ENCODE measurements at regions not wholly inside any gene's neighbourhood (a gene's known extent, or its start where the extent isn't known, plus 50 kb on each side); places are given as distances from the start of the nearest gene placed in this dataset.

DNA sequence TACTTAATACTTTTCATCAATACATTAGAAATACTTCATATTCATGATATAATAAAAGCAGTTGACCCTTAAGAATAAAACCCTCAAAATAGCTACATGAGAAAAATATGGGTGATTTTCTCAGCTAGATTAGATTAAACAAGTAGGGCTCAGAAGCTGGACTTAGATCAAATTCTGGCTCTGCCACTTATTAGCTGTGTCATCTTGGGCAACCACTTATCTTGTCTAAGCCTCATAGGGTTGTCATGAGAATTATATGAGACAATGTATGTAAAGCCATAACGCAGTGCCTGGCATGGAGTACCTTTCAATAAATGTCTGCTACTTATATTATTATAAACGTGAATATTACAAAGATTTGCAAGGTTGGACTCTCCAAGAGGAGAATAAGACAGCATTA lies 84.3 kb upstream of the PGRMC2 start:
- Mint-ChIP-seq H3K27ac (no peak overlapping the region), H3K9me3 (peaks cover 40% of the 10 kb centered on the region), H3K4me1 (peaks cover 12% of the 10 kb centered on the region), H3K36me3 (ENCODE audit: low read depth) (peaks cover 30% of the 10 kb centered on the region), H3K27me3 (ENCODE audit: low read depth, poor library complexity) (no peaks in the 10 kb centered on the region), H3K4me3 (no peak overlapping the region)
- TF ChIP-seq, protein P1, sequence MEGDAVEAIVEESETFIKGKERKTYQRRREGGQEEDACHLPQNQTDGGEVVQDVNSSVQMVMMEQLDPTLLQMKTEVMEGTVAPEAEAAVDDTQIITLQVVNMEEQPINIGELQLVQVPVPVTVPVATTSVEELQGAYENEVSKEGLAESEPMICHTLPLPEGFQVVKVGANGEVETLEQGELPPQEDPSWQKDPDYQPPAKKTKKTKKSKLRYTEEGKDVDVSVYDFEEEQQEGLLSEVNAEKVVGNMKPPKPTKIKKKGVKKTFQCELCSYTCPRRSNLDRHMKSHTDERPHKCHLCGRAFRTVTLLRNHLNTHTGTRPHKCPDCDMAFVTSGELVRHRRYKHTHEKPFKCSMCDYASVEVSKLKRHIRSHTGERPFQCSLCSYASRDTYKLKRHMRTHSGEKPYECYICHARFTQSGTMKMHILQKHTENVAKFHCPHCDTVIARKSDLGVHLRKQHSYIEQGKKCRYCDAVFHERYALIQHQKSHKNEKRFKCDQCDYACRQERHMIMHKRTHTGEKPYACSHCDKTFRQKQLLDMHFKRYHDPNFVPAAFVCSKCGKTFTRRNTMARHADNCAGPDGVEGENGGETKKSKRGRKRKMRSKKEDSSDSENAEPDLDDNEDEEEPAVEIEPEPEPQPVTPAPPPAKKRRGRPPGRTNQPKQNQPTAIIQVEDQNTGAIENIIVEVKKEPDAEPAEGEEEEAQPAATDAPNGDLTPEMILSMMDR (IDR thresholded peaks at IDR 0.05) = no peak
- no peak for DNase-seq

DNA sequence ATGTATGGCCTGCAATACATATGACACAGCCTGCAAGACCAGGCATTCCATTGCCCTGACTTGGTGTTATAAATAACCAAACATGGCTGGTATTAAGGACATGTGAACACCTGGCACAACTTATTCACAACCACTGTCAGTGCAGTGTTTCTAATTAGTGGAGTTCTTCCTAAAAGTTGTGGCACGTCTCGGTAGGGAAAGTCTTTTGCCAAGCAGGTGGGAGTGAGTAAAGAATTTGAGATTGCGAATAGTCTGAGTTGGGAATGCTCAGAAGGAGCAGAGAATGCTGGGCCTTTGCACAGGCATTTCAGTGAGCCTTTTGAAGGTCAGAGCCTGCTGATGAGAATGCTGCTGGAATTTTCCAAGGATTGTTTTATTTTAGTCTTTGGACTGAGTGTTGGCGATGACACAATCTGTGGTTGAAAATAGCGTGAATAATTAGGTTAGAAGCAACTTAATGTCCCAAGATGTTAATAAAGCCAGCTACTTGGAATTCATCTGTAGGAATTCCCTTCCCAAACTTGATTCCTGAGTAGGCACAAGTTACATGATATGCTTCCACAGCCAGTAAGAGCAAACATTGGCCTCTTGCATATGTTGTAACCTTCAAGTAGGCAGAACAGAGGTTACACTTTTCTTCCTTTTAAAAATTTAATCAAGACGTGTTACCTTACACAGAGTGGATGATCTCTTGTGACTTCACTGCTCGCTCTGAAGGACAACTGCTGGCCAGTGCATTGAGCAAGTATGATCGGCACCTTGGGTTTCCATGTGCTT lies 83.6 kb upstream of the PGRMC2 start:
- no peak overlapping the region for H3K27ac Mint-ChIP-seq
- peaks cover 12% of the 10 kb centered on the region for H3K4me1 Mint-ChIP-seq
- no peak overlapping the region for H3K4me3 Mint-ChIP-seq
- H3K27me3 Mint-ChIP-seq (ENCODE audit: low read depth, poor library complexity) = no peaks in the 10 kb centered on the region
- DNase-seq = no peak
- peaks cover 24% of the 10 kb centered on the region for H3K36me3 Mint-ChIP-seq (ENCODE audit: low read depth)
- H3K9me3 Mint-ChIP-seq = peaks cover 33% of the 10 kb centered on the region
- TF ChIP-seq, protein P1 (IDR thresholded peaks at IDR 0.05) = no peak

DNA sequence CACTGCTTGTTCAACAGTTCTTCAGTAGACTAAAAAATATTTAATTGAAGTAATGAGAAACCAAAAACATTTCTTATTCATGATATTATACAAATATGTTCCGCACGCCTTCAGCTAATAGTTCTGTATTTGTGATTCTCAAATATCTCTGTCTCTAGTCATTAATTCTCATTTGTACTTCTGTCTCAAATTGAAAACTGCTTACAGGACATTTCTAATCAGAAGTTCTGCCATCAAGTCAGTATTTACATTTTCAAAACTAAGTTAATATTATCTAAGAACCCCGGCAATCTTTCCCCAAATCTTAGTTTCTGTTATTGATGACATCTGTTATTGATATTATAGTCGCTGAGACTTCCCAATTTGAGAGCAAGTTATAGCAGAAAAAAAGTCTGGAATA lies 78.6 kb upstream of the PGRMC2 start:
- Mint-ChIP-seq H3K9me3 (peaks cover 29% of the 10 kb centered on the region), H3K27me3 (ENCODE audit: low read depth, poor library complexity) (no peaks in the 10 kb centered on the region), H3K27ac (no peak overlapping the region), H3K36me3 (ENCODE audit: low read depth) (peaks cover 20% of the 10 kb centered on the region), H3K4me1 (no peaks in the 10 kb centered on the region), H3K4me3 (no peak overlapping the region)
- no peak for DNase-seq
- TF ChIP-seq, protein P1 (IDR thresholded peaks at IDR 0.05) = no peak

DNA sequence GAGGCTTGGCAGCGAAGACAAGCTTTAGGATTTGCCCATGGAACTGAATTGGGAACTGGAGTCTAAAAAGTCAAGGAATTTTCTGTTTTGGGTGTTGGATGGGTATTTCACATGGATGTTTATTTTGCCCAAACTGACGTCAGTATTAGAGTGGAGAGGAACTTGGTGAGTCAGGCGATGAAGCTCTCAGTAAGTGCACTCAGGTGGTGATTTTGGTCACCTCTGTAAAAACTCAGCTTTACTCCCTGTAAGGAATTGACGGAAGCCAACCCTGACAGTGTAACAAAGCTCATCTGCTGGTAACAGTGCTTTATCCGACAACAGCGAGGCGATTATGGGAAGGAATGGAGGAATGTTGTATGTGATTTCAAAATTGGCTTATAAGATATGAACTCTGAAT lies 77.0 kb upstream of the PGRMC2 start:
- Mint-ChIP-seq H3K9me3 (peaks cover 16% of the 10 kb centered on the region), H3K4me1 (no peaks in the 10 kb centered on the region), H3K27me3 (ENCODE audit: low read depth, poor library complexity) (no peaks in the 10 kb centered on the region), H3K27ac (no peak overlapping the region), H3K36me3 (ENCODE audit: low read depth) (peaks cover 9% of the 10 kb centered on the region), H3K4me3 (no peak overlapping the region)
- no peak for DNase-seq
- TF ChIP-seq, protein P1 (IDR thresholded peaks at IDR 0.05) = no peak

DNA sequence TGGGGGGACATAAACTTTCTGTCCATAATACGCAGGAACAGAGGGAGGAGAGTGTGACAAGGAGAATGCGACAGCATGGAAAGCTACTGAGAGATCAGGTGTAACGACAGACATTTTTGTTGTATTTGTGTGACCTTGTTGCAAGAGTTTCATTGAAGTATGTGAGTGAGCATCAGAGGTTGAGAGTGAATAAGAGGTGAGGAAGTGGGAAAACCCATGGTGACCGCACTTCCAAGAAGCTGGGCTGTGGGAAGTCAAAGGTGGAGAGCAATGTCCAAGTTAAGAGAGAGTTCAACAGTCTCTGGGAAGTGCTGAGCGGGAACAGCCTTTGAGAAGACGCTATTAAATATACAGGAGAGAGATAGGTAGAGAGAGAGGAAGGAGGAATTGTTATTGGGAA lies 76.4 kb upstream of the PGRMC2 start:
- H3K36me3 Mint-ChIP-seq (ENCODE audit: low read depth) = peaks cover 8% of the 10 kb centered on the region
- no peaks in the 10 kb centered on the region for H3K27me3 Mint-ChIP-seq (ENCODE audit: low read depth, poor library complexity)
- H3K27ac Mint-ChIP-seq = no peak overlapping the region
- no peak for DNase-seq
- H3K9me3 Mint-ChIP-seq = peaks cover 11% of the 10 kb centered on the region
- H3K4me3 Mint-ChIP-seq = no peak overlapping the region
- no peaks in the 10 kb centered on the region for H3K4me1 Mint-ChIP-seq
- TF ChIP-seq, protein P1 (IDR thresholded peaks at IDR 0.05) = no peak

DNA sequence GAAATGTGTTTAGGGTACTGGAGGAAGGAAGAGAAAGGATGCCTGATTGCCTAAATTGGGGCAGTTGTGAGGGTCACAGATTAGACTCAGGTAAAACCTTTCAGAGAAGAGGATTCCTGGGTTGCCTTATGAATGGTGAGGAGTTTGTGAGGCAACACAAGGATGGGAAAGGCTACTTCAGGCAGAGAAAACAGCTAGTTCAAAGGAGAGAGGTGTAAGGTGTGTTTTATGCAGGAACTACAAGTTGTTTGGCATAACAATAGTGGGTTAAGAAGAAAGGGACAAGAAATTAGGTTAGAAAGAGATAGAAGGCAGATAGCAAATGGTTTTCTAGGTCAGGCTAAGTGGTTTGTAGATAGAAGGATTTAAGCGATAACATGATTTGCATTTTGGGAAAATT lies 75.1 kb upstream of the PGRMC2 start:
- no peaks in the 10 kb centered on the region for H3K27me3 Mint-ChIP-seq (ENCODE audit: low read depth, poor library complexity)
- no peak overlapping the region for H3K4me3 Mint-ChIP-seq
- H3K9me3 Mint-ChIP-seq = peaks cover 1% of the 10 kb centered on the region
- no peak for DNase-seq
- H3K27ac Mint-ChIP-seq = no peak overlapping the region
- TF ChIP-seq, protein P1 (IDR thresholded peaks at IDR 0.05) = no peak
- H3K4me1 Mint-ChIP-seq = no peaks in the 10 kb centered on the region
- no peaks in the 10 kb centered on the region for H3K36me3 Mint-ChIP-seq (ENCODE audit: low read depth)

Data from nephron progenitor cell (in vitro differentiated cells).